H1 (cell line): ENCODE measurements at regions not wholly inside any gene's neighbourhood (a gene's known extent, or its start where the extent isn't known, plus 50 kb on each side); places are given as distances from the start of the nearest gene placed in this dataset.

Experiments
- ATF2 ChIP-seq: IDR thresholded peaks from 2 replicates; pipeline ENCODE4 v1.6.1; 2012; ENCODE audit warnings: low read length, inconsistent platforms
- MAX ChIP-seq: IDR thresholded peaks from 2 replicates; pipeline ENCODE4 v1.6.1; 2012; ENCODE audit warnings: inconsistent platforms
- RAD21 ChIP-seq, 2 experiments: IDR thresholded peaks in 1 of 2; conservative IDR thresholded peaks in 1 of 2; 2 replicates each; pipeline ENCODE4 v1.6.1; 2011; ENCODE audit warnings: low read depth in 2 of 2, low read length in 2 of 2, improper control_type of control experiment in 1 of 2, inconsistent platforms in 1 of 2, mild to moderate bottlenecking in 1 of 2, moderate library complexity in 1 of 2

GRCh38 chr6:62623846-62624532, 338.0 kb upstream of the KHDRBS2 start (continued):
- no peak for TF ChIP-seq ATF2
- TF ChIP-seq RAD21 (IDR thresholded peaks at IDR 0.05 in 1 of 2, conservative IDR thresholded peaks at IDR 0.05 in 1 of 2; ENCODE audit: low read depth in 2 of 2, low read length in 2 of 2) = no peak
- TF ChIP-seq MAX = no peak
- TF ChIP-seq, all 59 proteins: peak for 0
